ENCODE measurements at regions not wholly inside any gene's neighbourhood (a gene's known extent, or its start where the extent isn't known, plus 50 kb on each side); places are given as distances from the start of the nearest gene placed in this dataset.

GRCh38 chr6:18680842-18681241 is 293.7 kb downstream of the RNF144B start:
- H3K9ac ChIP-seq (ENCODE audit: insufficient read depth, low read length, poor library complexity, severe bottlenecking): no peak overlapping the region
- no peaks in the 10 kb centered on the region for H3K27me3 ChIP-seq (ENCODE audit: control insufficient read depth in 2 of 2, insufficient read depth in 2 of 2, low read length in 2 of 2)
- Mint-ChIP-seq H3K9me3 (peaks cover 0 to 2% (median 0%) of the 10 kb centered on the region in 7 donors), H3K27ac (no peak overlapping the region), H3K4me1 (no peaks in the 10 kb centered on the region), H3K27me3 (ENCODE audit: low read depth in 3 of 3) (no peaks in the 10 kb centered on the region), H3K36me3 (no peaks in the 10 kb centered on the region), H3K4me3 (no peak overlapping the region)
- H3K79me2 ChIP-seq (ENCODE audit: insufficient read depth, low read length): no peaks in the 10 kb centered on the region
- H3K4me3 ChIP-seq (replicated peaks in 1 of 3; ENCODE audit: low read depth in 2 of 3, low read length in 3 of 3): no peak overlapping the region
- H3K27ac ChIP-seq (ENCODE audit: low read depth in 1 of 2, low read length in 2 of 2): no peak overlapping the region
- H3K9me3 ChIP-seq (replicated peaks in 1 of 2; ENCODE audit: control insufficient read depth in 1 of 2, insufficient read depth in 1 of 2, low read length in 2 of 2): no peaks in the 10 kb centered on the region
- no peak overlapping the region for H2AFZ ChIP-seq (ENCODE audit: insufficient read depth, low read depth, low read length, poor library complexity, severe bottlenecking)
- DNase-seq: no peak
- intact Hi-C loops (cut with micrococcal nuclease): no loop called here
- no peaks in the 10 kb centered on the region for H4K20me1 ChIP-seq (ENCODE audit: insufficient read depth, low read length)
- no peaks in the 10 kb centered on the region for H3K4me1 ChIP-seq (ENCODE audit: control insufficient read depth in 1 of 2, insufficient read depth in 2 of 2, low read length in 2 of 2)
- TF ChIP-seq CTCF (IDR thresholded peaks at IDR 0.05): no peak
- H3K4me2 ChIP-seq (replicated peaks; ENCODE audit: extremely low read depth, low read length, poor library complexity, severe bottlenecking): no peak overlapping the region
- H3K36me3 ChIP-seq (replicated peaks in 1 of 2; ENCODE audit: control insufficient read depth in 1 of 2, insufficient read depth in 2 of 2, low read length in 2 of 2): no peaks in the 10 kb centered on the region

- Histone ChIP-seq H3K4me1 (ENCODE audit: control insufficient read depth in 1 of 2, insufficient read depth in 2 of 2, low read length in 2 of 2) (no peaks in the 10 kb centered on the region), H3K9me3 (replicated peaks in 1 of 2; ENCODE audit: control insufficient read depth in 1 of 2, insufficient read depth in 1 of 2, low read length in 2 of 2) (no peaks in the 10 kb centered on the region), H3K27me3 (ENCODE audit: control insufficient read depth in 2 of 2, insufficient read depth in 2 of 2, low read length in 2 of 2) (no peaks in the 10 kb centered on the region), H3K36me3 (replicated peaks in 1 of 2; ENCODE audit: control insufficient read depth in 1 of 2, insufficient read depth in 2 of 2, low read length in 2 of 2) (no peaks in the 10 kb centered on the region), H3K4me2 (replicated peaks; ENCODE audit: extremely low read depth, low read length, poor library complexity, severe bottlenecking) (no peak overlapping the region), H3K9ac (ENCODE audit: insufficient read depth, low read length, poor library complexity, severe bottlenecking) (no peak overlapping the region), H3K4me3 (replicated peaks in 1 of 3; ENCODE audit: low read depth in 2 of 3, low read length in 3 of 3) (no peak overlapping the region), H4K20me1 (ENCODE audit: insufficient read depth, low read length) (no peaks in the 10 kb centered on the region), H2AFZ (ENCODE audit: insufficient read depth, low read depth, low read length, poor library complexity, severe bottlenecking) (no peak overlapping the region), H3K79me2 (ENCODE audit: insufficient read depth, low read length) (no peaks in the 10 kb centered on the region), H3K27ac (ENCODE audit: low read depth in 1 of 2, low read length in 2 of 2) (no peak overlapping the region)
- intact Hi-C loops (cut with micrococcal nuclease): no loop called here
- H3K27me3 Mint-ChIP-seq (ENCODE audit: low read depth in 3 of 3): no peaks in the 10 kb centered on the region
- no peak for TF ChIP-seq CTCF (IDR thresholded peaks at IDR 0.05)
- WGBS (ENCODE audit: insufficient coverage): 83% methylated on average over 1 of the region's 5 CpGs
- no peaks in the 10 kb centered on the region for H3K36me3 Mint-ChIP-seq
- no peak overlapping the region for H3K4me3 Mint-ChIP-seq
- H3K9me3 Mint-ChIP-seq: peaks cover 0 to 2% (median 0%) of the 10 kb centered on the region in 7 donors
- no peak overlapping the region for H3K27ac Mint-ChIP-seq
- no peaks in the 10 kb centered on the region for H3K4me1 Mint-ChIP-seq
- DNase-seq: no peak
Measured at GRCh38 chr6:18681832-18682503, 294.8 kb downstream of the RNF144B start.

All from CD14-positive monocyte (primary cell).